Ureter (tissue), 1 donor: ENCODE measurements at regions not wholly inside any gene's neighbourhood (a gene's known extent, or its start where the extent isn't known, plus 50 kb on each side); places are given as distances from the start of the nearest gene placed in this dataset.

ENCODE experiments used
- DNase-seq: peaks from one replicate; pipeline ENCODE4 v3.0.0-alpha.2; 2020; ENCODE audit warnings: low spot score
- donor health status: DM: yes; HTN: yes; CAD: no.

DNA sequence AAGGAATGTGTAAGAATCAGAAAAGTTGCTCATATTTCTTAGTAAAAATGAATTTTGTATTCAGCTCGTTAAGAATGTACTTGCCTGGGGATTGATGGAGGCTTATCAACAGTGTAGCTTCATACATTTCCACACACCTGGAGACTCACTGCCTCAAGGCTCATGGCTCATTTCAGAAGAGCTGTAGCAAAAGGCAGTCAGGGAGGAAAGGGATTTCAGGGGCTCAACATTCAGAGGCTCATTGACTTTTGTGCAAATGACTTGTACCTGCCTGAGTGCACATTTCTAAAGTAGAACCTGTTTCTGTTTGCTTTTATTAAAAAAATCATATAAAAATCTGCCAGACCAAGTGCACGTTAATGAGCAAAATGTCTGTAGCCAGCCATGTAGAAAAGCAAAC lies 304.4 kb downstream of the KCNS3 start:
- DNase-seq: no peak

DNA sequence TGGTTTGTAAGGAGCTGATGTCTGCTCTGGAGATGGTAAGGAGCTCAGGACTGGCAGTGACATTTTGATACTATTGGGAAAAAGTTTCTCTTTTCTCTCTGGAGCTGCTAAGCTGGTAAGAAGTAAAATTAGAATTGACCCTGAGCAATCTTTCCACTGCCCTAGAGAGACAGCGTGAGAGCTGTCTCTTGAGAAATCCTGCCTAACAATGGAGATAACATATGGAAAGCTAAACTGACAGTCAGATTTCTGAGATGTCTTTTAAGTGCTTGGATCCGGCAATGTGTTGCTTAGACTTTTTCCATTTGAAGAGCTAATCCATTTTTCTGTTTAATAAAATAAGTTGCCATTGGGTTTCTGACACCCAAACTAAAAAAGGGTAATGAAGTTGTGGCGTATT lies 302.4 kb downstream of the KCNS3 start:
- DNase-seq: no peak

DNA sequence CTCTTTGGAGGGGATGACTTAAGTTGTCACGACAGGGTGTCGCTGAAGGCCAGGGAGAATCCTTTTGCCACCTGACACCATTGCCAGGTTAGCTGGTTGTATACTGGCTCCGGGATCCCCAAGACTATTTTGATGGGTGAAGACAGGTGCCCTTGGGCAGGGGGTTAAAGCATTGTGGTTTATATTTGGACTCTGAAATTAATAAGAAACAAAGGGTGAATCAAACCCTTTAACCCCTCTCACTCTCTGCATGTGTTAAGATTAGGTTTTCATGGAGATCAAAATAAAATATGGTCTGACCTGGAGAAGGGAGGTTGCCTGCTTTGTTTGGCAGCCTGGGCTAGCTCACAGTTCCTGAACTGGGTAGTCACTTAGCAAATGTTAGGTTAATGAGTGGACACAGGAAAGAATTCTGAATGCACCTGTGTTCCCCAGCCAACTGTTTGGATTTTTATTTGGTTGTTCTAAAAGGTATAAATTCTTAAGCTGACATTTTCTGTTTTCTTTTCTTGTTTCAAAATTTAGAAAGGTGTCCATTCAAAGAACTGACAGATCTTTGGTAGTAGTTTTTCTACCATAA lies 301.7 kb downstream of the KCNS3 start:
- no peak for DNase-seq

DNA sequence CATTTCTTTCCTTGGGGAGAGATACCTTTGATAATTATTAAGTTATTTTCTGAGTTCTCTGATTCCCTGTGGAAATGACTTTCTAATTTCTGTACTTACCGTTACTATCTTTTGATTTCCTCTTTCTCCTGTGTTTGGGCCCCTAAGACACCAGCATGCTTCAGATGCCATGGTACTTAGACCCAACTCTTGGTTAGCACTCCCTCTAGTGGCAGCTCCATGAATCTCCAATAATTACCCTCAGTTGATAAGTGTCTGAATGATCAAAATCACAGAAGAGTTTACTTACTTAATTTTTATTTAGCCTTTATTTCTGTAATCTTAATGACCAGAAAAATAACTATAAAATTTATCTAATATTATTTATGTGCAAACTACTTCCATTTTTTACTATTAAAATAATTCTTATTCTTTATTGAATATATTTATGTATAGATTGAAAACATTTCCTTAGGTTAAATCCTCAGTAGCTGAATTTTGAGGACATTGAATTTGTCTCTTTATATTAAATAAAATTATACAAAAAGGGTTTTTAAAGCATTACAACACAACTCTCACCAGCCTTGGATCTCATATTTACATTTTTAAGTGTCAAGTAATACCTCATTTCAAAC lies 300.4 kb downstream of the KCNS3 start:
- DNase-seq: no peak

DNA sequence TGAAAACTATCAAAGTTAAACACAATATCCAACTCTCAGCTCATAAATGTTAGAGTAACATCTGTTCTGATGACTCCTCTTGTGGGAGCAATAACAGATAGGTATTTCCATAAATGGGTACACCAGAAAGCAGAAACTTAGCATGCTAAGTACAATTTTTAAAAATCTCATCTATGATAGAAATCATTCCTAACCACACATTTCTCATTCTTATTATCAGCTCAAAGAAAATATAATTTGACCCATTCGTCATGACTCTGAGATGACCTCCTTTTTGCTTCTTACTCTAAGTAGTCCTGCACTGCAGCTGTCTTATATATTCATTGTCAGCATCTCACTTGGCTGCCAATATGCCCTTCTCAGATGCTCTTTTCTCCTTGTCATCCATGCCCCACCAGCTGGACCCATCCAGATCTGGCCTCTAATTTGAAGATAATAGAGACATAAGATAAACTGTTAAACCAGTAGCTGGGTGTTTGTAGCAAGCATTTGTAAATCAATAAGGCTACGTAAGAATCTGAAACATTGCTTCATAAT lies 298.3 kb downstream of the KCNS3 start:
- no peak for DNase-seq

DNA sequence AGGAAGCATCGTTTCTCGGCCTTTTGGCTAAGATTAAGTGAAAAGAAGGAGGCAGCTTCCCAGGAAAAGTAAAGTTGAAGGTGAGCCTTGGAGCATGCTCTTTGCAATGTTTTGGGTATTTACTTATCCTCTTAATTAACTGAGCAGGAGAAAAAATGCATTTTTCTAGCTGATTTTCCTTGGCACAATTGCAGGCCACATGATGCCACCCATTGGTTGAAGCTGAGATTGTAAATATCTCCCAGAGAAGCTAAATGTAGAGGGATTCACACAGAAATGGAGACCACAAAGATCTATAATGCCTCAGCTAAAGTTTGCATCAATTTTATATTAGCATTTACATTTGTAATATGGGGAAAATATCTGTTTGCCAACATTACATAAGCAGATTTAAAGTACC lies 294.1 kb downstream of the KCNS3 start:
- DNase-seq: no peak

DNA sequence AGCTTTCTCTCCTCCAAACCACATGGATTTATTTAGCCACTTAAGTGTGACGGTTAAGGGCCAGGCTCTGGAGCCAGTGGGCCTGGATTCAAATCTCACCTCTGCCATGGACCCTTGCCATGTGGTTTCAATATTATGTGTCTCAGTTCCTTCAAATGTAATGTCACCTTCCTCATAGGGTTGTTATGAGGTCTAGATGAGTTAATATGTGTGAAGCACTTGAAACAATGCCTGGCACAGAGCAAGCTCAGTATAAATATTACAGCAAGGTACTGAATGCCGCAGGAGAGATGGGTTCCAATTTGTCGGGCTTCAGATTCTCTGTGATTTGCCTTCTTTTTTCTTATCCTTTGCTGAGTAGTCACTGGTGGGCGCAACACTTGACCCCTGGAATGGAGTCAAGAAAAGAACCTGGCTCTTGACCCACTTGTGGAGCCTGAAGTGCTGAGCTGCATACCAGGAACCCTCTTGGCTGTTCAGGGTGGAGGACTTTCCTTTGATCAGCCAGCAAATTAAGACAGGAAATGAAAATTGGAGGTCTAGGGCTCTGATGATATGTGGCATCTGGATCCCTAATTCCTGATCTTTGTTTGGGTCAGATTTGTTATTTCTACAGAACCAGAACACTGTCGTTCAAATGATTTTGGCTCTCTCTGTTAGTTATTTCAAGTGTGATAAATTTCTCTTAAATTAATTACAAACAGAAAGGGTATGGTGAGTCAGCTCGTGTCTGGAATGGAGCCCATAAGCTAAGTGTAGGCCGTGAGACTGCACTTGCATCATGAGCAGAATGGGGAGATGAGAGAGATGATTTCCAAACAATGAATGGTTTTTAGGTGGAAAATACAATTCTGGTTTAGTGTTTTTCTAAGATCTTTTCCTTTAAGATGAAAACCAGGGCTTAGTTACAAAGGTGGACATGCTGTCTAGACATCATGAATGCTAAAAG lies 293.0 kb downstream of the KCNS3 start:
- DNase-seq: no peak

DNA sequence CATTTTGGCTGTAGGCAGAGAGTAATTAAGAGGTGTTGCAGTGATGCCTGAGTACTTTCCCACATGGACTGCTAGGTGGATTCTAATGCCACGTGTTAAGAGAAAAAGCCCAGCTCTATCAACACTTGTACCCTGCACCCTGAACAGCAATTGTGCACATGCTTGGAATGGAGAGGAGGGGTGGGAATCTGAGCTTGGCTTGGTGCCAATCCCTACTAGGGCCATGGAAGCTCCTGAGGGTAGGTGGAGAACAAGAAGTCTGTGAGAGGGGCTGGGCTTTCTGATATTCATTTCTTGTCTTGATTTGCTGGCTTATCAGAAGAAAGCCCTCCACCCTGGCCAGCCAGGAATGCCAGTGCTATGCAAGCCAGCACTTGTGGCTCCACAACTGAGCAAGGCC lies 292.2 kb downstream of the KCNS3 start:
- DNase-seq: no peak

DNA sequence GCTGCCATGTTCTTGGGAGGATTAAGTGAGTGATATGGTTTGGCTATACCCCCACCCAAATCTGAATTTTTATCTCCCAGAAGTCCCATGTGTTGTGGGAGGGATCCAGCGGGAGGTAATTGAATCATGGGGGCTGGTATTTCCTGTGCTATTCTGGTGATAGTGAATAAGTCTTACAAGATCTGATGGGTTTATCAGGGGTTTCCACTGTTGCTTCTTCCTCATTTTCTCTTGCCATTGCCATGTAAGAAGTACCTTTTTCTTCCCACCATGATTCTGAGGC lies 291.4 kb downstream of the KCNS3 start:
- no peak for DNase-seq

DNA sequence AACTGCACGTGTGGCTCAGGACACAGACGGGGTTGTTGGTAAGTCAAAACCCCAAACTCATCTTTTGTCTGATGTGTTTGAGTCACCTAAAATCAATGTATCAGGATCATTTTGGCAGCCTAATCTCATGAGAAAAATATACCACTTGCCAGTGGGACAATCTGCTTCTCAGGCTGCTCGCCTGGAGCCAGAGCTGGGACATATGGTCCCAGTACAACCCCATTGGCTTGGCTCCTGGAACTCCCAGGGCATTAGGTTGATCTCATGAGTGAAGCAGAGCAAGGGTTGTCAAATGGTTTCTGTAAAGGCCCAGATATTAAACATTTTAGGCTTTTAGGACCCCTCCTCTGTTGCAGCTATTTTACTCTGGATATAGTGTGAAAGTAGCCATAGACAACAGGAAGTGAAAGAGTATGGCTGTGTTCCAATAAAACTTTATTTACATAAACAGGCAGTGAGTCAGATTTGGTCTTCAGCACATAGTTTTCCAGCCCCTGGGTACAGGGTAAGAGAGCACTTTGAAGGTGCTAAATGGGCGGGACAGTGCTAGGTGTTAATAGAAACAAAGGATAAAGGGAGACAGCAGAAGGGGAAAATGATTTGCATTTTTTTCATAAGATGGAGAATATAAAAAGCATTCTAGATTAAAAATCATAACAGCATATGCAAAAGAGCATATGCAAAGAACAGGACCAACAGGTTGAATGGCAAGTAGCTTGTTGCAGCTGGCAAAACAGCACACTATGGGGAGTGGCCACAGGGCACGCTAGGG lies 290.8 kb downstream of the KCNS3 start:
- no peak for DNase-seq

DNA sequence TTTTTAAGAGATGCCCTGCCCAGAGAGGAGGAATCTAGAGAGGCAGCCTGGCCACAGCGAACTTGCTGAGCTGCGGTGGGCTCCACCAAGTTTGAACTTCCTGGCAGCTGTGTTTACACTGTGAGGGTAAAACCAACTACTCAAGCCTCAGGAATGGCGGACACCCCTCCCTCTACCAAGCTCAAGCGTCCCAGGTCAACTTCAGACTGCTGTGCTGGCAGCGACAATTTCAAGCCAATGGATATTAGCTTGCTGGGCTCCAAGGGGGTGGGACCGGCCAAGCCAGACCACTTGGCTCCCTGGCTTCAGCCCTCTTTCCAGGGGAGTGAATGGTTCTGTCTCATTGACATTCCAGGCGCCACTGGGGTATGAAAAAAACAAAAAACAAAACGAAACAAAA lies 289.4 kb downstream of the KCNS3 start:
- no peak for DNase-seq

DNA sequence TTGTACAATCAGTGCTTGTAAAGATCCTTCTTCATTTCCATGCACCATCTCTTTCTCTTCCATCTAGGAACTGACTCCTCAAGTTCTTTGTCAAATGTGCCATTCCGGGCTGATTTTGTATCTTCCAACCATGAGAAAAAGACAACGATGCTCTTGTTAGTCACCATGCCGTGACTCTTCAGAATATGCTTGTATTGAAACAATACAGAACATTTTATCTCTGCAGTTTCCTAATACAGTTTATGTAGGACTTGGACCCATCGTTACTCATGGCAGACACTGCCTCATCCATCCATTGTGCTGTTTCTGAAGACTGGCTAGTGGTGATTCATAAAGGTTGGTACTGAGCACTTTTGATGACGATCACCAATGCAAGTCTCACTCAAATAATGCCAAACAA lies 283.2 kb downstream of the KCNS3 start:
- DNase-seq: no peak

DNA sequence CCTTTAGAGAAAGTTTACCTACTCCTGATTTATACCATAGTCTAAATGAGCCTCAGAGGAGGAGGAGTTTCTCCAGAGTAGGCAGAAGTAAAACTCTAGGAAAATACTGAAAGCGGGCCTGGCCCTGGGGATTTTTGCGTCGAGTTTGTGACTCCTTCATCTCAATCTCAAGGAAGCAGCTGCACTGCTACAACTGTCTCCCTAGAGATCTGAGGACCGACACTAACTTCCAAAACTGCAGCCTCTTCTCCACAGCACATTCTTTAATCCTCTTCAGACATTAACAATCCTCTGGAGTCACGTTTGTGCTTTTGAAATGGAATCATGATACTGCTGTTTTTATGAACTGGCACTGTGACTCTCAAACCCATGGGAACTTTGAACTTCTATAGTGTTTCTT lies 281.4 kb downstream of the KCNS3 start:
- no peak for DNase-seq

DNA sequence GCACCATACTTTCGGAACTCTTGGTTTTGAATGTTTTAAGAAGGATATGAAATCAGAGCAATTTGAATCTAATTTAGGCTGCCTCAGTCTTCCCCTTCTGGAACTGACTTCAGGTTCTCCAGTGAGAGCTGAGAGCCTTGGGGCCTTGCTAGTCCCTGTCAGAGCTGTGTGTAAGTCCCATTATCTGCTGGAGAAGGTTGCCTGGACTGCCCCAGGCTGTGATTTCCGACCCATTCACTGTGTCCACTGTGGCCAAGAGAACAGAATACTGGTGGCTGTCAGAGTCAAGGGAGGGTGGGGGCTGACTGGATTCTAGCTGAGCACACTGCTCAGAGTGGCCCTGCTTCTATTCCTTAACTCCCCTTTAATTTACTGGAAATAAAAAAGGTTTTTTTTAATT lies 278.0 kb downstream of the KCNS3 start:
- DNase-seq: no peak

DNA sequence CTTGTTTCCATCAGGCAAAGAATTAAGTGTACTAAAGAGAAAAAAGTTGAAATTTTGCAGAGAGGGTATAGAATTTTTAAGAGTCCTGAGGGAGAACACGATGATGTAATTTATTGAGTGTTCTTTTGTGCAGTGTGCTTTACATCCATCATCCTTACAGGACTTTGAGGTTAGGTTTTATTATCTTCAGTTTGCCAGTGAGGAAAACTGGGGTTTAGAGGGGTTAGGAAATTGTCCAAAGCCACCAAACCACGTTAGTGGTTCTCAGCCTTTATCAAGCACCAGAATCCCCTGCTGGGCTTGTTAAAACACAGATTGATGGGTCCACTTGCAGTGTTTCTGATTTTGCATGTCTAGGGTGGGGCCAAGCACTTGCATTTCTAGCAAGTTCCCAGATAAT lies 277.5 kb downstream of the KCNS3 start:
- no peak for DNase-seq

DNA sequence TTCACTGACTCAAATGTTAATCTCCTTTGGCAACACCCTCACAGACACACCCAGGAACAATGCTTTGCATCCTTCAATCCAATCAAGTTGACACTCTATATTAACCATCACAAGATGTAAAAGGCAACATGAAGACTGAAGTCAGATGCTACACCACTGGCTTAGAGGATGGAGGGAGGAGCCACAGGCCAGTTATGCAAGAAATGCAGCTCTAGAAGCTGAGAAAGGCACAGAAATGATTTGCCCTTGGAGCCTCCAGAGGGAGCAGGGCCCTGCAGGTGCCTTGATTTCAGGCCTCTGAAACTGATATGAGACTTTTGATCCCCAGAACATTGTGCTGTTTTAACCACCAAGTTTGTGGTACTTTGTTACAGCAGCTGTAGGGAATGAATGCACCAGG lies 276.3 kb downstream of the KCNS3 start:
- DNase-seq: no peak

DNA sequence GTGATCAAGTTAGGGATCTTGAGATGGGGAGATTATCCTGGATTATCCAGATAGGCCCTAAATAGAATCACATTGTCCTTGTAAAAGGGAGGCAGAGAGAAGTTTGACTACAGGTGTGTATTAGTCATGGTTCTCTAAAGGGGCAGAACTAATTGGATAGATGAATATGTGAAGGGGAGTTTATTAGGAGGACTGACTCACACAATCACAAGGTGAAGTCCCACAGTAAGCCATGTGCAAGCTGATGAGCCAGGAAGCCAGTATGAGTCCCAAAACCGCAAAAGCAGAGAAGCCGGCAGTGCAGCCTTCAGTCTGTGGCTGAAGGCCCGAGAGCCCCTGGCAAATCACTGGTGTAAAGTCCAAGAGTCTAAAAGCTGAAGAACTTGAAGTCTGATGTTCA lies 275.8 kb downstream of the KCNS3 start:
- no peak for DNase-seq

DNA sequence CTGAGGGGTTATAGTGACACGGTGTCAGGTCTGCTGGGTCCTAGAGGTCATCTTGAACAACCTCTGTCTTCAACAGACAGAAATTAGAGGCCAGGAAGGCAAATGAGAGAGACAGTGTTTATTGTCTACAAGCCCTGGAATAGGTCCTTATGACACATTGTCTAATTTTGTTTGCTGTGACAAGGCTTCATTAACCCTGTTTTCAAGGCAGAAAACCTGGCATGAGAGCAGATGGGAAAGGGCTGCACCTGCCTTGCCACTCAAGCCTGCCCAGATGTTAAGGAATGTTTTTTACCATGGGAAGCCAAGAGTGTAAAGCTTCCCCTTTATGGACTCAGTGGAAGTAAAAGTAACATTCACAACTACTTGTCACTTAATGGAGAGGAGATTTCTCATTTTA lies 275.3 kb downstream of the KCNS3 start:
- no peak for DNase-seq

DNA sequence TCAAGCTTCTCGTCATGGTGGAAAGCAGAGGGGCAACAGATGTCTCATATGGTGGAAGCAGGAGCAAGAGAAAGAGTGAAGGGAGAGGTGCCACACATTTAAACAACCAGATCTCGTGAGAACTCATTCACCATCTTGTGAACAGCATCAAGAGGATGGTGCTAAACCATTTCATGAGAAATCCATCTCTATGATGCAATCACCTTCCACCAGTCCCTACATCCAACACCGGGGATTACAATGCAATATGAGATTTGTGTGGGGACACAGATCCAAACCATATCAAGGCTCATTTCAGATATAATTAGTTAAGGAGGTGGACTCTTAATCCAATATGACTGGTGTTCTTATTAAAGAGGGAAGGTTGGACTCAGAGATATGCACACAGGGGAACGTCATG lies 272.8 kb downstream of the KCNS3 start:
- DNase-seq: no peak

DNA sequence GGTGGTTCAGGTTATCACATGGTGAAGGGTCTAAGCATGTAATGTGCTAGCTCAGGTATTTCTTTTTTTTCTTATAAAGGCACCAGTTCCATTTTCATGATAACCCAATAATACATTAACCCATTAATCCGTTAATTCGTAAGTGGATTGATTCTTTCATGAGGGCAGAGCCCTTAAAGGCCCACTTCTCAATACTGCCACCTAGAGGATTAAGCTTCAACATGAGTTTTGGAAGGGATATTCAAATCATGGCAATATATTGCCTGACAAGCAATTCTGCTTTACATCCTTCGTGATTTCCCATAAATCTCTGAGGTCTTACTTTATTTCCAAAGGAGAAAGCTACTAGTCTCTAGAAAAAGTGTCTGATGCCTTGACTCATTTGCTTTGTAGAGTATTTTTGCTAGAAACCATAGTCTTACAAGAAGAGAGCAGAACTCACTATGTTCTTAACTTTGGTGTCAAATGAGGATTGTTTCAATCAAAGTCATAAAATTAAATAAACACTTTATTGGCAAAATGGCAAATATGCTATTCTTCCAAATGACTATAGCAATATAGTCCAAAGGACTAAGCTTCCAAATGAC lies 271.3 kb downstream of the KCNS3 start:
- no peak for DNase-seq

DNA sequence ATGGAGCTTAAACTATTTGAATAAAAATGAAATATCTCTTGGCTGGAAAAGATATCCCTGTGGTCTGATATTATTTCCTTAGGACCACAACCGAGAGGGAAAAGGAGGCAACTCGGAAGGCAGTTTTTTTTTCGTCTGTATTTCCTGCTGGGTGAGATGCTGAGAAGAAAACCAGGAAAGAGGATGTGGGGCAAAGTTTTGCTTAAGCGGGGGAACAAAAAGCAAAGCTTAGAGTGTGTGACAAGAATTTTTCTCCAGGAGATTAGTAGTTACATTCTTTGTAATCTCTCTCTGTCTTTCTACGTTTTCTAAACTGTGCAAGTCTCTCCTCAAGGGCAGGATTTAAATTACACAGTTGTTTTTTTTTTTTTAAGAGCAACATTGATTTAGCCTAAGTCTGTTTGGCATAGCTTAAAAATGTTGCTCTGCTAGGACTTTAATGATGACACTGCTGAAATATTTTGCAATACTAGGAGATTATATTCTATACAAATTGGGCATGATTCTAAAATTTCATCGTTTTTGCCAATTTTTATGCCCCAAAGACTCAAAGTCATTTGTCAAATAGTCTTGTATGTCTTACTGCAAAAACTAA lies 258.5 kb downstream of the KCNS3 start:
- no peak for DNase-seq

DNA sequence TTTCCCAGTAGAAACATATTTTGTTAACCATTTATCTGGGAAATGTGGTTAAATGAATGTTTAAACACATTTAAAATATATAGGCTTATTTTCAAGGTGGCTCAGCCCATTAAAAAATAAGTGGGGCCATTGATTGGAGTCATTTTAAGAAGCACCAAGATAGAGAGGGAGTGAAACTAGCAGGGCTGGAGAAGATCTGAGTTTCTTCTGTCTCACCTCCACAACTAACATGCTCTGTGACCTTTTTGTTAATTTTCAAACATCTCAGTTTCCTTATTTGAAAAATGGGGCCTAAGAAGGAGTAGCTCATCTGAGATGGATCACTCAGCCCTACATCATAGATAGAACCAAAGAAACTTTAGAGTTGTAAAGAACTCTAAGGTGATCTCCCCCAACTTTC lies 254.8 kb downstream of the KCNS3 start:
- DNase-seq: no peak
